ENCODE measurements at regions not wholly inside any gene's neighbourhood (a gene's known extent, or its start where the extent isn't known, plus 50 kb on each side); places are given as distances from the start of the nearest gene placed in this dataset.
A peak's percentile ranks its signal among the peaks of the same experiment; 100 is the strongest.

DNA sequence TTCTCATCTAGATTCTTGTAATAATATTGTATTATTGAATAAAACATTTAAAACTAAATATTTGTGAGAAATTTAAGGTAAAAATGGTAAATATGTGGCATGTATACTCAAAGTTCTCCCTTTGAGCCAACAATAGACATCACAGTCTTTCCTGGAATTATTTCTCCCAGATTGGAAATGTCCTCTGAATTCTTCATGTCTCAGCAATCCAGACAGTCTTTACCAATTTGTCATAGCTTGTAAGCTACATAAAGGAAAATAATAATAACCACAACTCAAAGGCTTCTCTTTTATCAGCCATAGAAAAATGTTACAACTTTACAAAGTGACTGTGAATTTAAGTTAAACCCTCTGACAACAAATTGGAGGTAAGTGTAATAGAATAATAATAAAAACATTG, 784.9 kb downstream of the EPHA4 start:
- Histone ChIP-seq H3K27me3 (no peaks in the 10 kb centered on the region), H3K4me3 (no peak overlapping the region), H3K36me3 (no peaks in the 10 kb centered on the region), H3K9me3 (no peaks in the 10 kb centered on the region), H3K4me1 (no peaks in the 10 kb centered on the region), H3K27ac (no peak overlapping the region)
- DNase-seq (no peak), ATAC-seq (no peak)
- TF ChIP-seq, protein P1, sequence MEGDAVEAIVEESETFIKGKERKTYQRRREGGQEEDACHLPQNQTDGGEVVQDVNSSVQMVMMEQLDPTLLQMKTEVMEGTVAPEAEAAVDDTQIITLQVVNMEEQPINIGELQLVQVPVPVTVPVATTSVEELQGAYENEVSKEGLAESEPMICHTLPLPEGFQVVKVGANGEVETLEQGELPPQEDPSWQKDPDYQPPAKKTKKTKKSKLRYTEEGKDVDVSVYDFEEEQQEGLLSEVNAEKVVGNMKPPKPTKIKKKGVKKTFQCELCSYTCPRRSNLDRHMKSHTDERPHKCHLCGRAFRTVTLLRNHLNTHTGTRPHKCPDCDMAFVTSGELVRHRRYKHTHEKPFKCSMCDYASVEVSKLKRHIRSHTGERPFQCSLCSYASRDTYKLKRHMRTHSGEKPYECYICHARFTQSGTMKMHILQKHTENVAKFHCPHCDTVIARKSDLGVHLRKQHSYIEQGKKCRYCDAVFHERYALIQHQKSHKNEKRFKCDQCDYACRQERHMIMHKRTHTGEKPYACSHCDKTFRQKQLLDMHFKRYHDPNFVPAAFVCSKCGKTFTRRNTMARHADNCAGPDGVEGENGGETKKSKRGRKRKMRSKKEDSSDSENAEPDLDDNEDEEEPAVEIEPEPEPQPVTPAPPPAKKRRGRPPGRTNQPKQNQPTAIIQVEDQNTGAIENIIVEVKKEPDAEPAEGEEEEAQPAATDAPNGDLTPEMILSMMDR (IDR thresholded peaks at IDR 0.05) = no peak
- intact Hi-C loops (cut with DNase I) = no loop called here

DNA sequence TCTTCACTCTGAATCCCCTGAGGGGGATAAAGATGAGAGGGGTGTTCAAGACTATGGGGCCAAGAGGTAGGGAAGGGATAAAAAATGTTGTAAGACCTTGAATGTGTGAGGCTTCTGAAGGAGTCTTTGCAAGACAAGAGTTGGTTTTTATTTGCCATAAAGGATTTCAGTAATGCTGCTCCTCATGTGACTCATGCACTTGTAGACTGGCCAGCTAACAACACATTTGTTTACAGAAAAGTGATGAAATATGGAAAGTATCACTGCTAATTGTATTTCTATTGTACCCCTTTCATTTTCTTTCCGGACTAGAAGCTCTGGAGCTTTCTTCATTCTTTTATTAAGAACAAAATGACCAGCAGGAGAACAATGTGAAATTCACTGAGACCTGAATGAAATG, 782.1 kb downstream of the EPHA4 start:
- intact Hi-C loops (cut with DNase I) = no loop called here
- H3K4me3 ChIP-seq = no peak overlapping the region
- H3K27me3 ChIP-seq = no peaks in the 10 kb centered on the region
- H3K9me3 ChIP-seq = no peaks in the 10 kb centered on the region
- H3K27ac ChIP-seq = no peak overlapping the region
- no peaks in the 10 kb centered on the region for H3K4me1 ChIP-seq
- DNase-seq (peak in 1 of 4 donors; percentile 22), ATAC-seq (peak; percentile 69)
- TF ChIP-seq, protein P1 (IDR thresholded peaks at IDR 0.05) = no peak
- H3K36me3 ChIP-seq = no peaks in the 10 kb centered on the region

DNA sequence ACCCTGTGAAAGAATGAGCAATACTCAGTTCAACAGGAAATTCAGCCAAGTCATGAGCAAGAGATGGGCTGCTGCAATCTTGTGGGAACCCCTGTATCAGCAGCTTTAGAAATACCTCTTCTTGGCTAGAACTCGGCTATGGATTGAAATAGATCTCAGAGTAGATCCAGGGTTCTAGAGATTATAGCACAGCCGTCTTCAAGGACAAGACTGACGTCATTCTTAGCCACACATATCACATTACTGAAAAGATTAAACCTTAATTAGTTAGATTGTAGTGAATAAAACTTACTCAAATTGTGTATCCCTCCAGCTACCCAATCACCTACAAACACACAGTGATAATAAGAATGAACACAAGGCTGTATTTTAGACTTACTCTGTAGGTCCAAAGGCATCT, 776.4 kb downstream of the EPHA4 start:
- TF ChIP-seq, protein P1 (IDR thresholded peaks at IDR 0.05) = no peak
- Histone ChIP-seq H3K4me3 (no peak overlapping the region), H3K27ac (no peak overlapping the region), H3K9me3 (no peaks in the 10 kb centered on the region), H3K4me1 (no peaks in the 10 kb centered on the region), H3K27me3 (no peaks in the 10 kb centered on the region), H3K36me3 (no peaks in the 10 kb centered on the region)
- intact Hi-C loops (cut with DNase I) = no loop called here
- DNase-seq (no peak), ATAC-seq (no peak)

DNA sequence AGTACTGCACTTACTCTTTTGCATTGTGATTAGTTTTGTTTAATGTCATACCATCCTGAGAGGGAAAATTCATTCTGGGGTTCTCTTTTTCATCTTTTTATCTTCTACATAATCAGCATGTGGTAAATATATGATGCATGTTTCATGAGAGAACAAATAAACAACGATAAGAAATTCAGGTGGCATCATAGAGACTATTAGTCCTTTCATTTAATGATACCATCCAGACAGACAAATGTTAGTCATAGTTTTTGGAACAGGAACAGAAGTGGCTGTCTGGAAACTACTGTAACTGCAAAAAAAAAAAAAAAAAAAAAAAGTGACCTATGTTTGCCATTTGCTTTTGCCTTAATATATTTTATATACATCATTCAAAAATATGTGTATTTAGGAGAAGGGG, 761.0 kb downstream of the EPHA4 start:
- Histone ChIP-seq H3K9me3 (no peaks in the 10 kb centered on the region), H3K4me1 (no peaks in the 10 kb centered on the region), H3K4me3 (no peak overlapping the region), H3K27ac (no peak overlapping the region), H3K36me3 (no peaks in the 10 kb centered on the region), H3K27me3 (no peaks in the 10 kb centered on the region)
- TF ChIP-seq, protein P1 (IDR thresholded peaks at IDR 0.05) = no peak
- DNase-seq (no peak), ATAC-seq (no peak)
- intact Hi-C loops (cut with DNase I) = no loop called here

DNA sequence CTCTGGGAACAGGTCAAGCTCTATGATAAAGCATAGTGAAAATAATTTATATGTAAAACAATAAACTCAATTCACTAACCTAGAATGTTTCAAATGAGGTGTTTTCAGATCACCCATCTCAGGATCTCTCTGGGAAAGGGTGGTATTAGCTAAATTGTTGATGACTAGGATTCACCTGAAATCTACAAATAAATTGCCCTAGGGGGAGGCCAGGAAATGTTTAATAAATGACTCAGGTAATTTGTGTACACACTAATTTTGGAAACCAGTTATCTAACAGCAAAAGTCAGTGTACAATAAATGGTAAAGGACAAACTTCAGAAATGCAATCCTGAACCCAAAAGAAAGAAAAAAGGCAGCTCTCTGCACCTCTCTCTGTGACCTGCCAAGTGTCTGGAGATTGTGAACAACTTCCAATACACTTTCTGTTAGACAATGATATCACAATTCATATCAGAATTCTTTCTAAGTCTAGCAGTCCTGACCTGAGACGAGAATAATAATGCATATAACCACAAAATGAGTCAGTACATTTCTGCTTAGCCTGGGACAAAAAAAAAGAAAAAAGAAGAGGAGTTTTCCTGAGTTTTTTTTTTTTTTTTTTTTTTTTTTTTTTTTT, 760.0 kb downstream of the EPHA4 start:
- Histone ChIP-seq H3K4me3 (no peak overlapping the region), H3K4me1 (no peaks in the 10 kb centered on the region), H3K36me3 (no peaks in the 10 kb centered on the region), H3K9me3 (no peaks in the 10 kb centered on the region), H3K27ac (no peak overlapping the region), H3K27me3 (no peaks in the 10 kb centered on the region)
- intact Hi-C loops (cut with DNase I) = no loop called here
- DNase-seq (no peak), ATAC-seq (no peak)
- TF ChIP-seq, protein P1 (IDR thresholded peaks at IDR 0.05) = no peak
